Breast epithelium (tissue), 4 donors: ENCODE measurements at regions not wholly inside any gene's neighbourhood (a gene's known extent, or its start where the extent isn't known, plus 50 kb on each side); places are given as distances from the start of the nearest gene placed in this dataset.
"Not testable (repeated sequence)": the region's sequence is repeated elsewhere in the genome, so short reads cannot be mapped to it uniquely, and the experiment has no call there.

Source experiments
- DNase-seq, 2 donors: peaks; one replicate each; pipeline ENCODE4 v3.0.0-alpha.2; 2019; ENCODE audit warnings: low spot score in 2 of 2
- H3K27ac ChIP-seq, 2 donors: fragments of 200-600 bp; sonication (generic) in 1 of 2; one replicate each; pipeline ENCODE4 v1.5.1; 2016 to 2019; ENCODE audit warnings: mild to moderate bottlenecking in 1 of 2
- H3K27me3 ChIP-seq, 2 donors: fragments of 200-600 bp; sonication (generic) in 1 of 2; one replicate each; pipeline versions ENCODE4 v1.5.1 to v1.6.0; 2017 to 2019; ENCODE audit warnings: control low read depth in 1 of 2, mild to moderate bottlenecking in 1 of 2
- H3K36me3 ChIP-seq: fragments of 200-600 bp; one replicate; pipeline ENCODE4 v1.5.1; 2019
- H3K4me1 ChIP-seq, 2 donors: fragments of 200-600 bp; sonication (generic); one replicate each; pipeline ENCODE4 v1.5.1; 2016 to 2019; ENCODE audit warnings: control low read depth in 1 of 2
- H3K4me3 ChIP-seq, 3 donors: fragments of 200-600 bp; sonication (generic); 1 replicate in 2 of 3; 2 replicates in 1 of 3; pipeline ENCODE4 v1.5.1; 2016 to 2019; ENCODE audit warnings: mild to moderate bottlenecking in 3 of 3, moderate library complexity in 2 of 3
- H3K9me3 ChIP-seq, 2 donors: fragments of 200-600 bp; sonication (generic) in 1 of 2; one replicate each; pipeline ENCODE4 v1.5.1; 2016 to 2019; ENCODE audit warnings: control low read depth in 1 of 2
- CTCF ChIP-seq, 3 donors: fragments of 450-650 bp; IDR thresholded peaks; one replicate each; pipeline ENCODE4 v1.5.1; 2016 to 2017; ENCODE audit warnings: antibody characterized with exemption in 3 of 3, mild to moderate bottlenecking in 3 of 3, moderate library complexity in 3 of 3
- POLR2A ChIP-seq: fragments of 450-650 bp; IDR thresholded peaks from one replicate; pipeline ENCODE4 v1.6.1; 2016; ENCODE audit warnings: antibody characterized with exemption, mild to moderate bottlenecking, moderate library complexity
- intact Hi-C: fragments of 100-400 bp; cut with DNase I; formaldehyde crosslinking; loops from one replicate; pipeline ENCODE4 v1.15.1; 2023; ENCODE audit warnings: low total_unique reads

- intact Hi-C loops, result no loop called here
- Histone ChIP-seq H3K4me3 (no peak overlapping the region), H3K27me3 (no peaks in the 10 kb centered on the region), H3K27ac (no peak overlapping the region), H3K36me3 (no peaks in the 10 kb centered on the region), H3K9me3 (no peaks in the 10 kb centered on the region), H3K4me1 (no peaks in the 10 kb centered on the region)
- DNase-seq, result no peak
- TF ChIP-seq POLR2A (no peak), CTCF (IDR thresholded peaks at IDR 0.05) (no peak)
These were observed 466.7 kb downstream of the TUBA3C start for GRCh38 chr13:18714889-18715288.

- H3K9me3 ChIP-seq, H3K27ac ChIP-seq, DNase-seq, H3K36me3 ChIP-seq, H3K4me3 ChIP-seq, H3K4me1 ChIP-seq, H3K27me3 ChIP-seq, intact Hi-C loops: not testable (repeated sequence)
These were observed 471.0 kb downstream of the TUBA3C start for GRCh38 chr13:18710673-18711072.

- H3K27ac ChIP-seq, intact Hi-C loops, H3K9me3 ChIP-seq, DNase-seq, H3K36me3 ChIP-seq, H3K4me1 ChIP-seq, H3K27me3 ChIP-seq, H3K4me3 ChIP-seq: not testable (repeated sequence)
These were observed 475.1 kb downstream of the TUBA3C start for GRCh38 chr13:18706538-18706937.

- H3K4me3 ChIP-seq, intact Hi-C loops, DNase-seq, H3K36me3 ChIP-seq, H3K27me3 ChIP-seq, H3K27ac ChIP-seq, H3K9me3 ChIP-seq, H3K4me1 ChIP-seq: not testable (repeated sequence)
These were observed 479.0 kb downstream of the TUBA3C start for GRCh38 chr13:18702464-18703247.

GRCh38 chr13:18698332-18698731 is 483.3 kb downstream of the TUBA3C start:
- H3K4me3 ChIP-seq, DNase-seq, H3K9me3 ChIP-seq, H3K36me3 ChIP-seq, H3K27me3 ChIP-seq, H3K4me1 ChIP-seq, intact Hi-C loops, H3K27ac ChIP-seq: not testable (repeated sequence)

- H3K27ac ChIP-seq, H3K4me1 ChIP-seq, H3K36me3 ChIP-seq, H3K9me3 ChIP-seq, intact Hi-C loops, H3K27me3 ChIP-seq, H3K4me3 ChIP-seq, DNase-seq: not testable (repeated sequence)
These were observed 483.8 kb downstream of the TUBA3C start for GRCh38 chr13:18697851-18698250.

- intact Hi-C loops, H3K27me3 ChIP-seq, H3K36me3 ChIP-seq, H3K27ac ChIP-seq, H3K9me3 ChIP-seq, H3K4me3 ChIP-seq, H3K4me1 ChIP-seq, DNase-seq: not testable (repeated sequence)
These were observed 484.4 kb downstream of the TUBA3C start for GRCh38 chr13:18697221-18697620.

- H3K27me3 ChIP-seq, intact Hi-C loops, H3K27ac ChIP-seq, H3K36me3 ChIP-seq, DNase-seq, H3K4me1 ChIP-seq, H3K9me3 ChIP-seq, H3K4me3 ChIP-seq: not testable (repeated sequence)
These were observed 504.2 kb downstream of the TUBA3C start for GRCh38 chr13:18677403-18677802.

GRCh38 chr13:18675268-18675667 is 506.4 kb downstream of the TUBA3C start:
- H3K27ac ChIP-seq, H3K9me3 ChIP-seq, DNase-seq, H3K27me3 ChIP-seq, H3K4me1 ChIP-seq, H3K36me3 ChIP-seq, intact Hi-C loops, H3K4me3 ChIP-seq: not testable (repeated sequence)

GRCh38 chr13:18673794-18674193 is 507.8 kb downstream of the TUBA3C start:
- H3K27me3 ChIP-seq, intact Hi-C loops, H3K4me3 ChIP-seq, H3K4me1 ChIP-seq, H3K36me3 ChIP-seq, DNase-seq, H3K27ac ChIP-seq, H3K9me3 ChIP-seq: not testable (repeated sequence)

- H3K9me3 ChIP-seq, H3K4me3 ChIP-seq, intact Hi-C loops, DNase-seq, H3K27me3 ChIP-seq, H3K36me3 ChIP-seq, H3K4me1 ChIP-seq, H3K27ac ChIP-seq: not testable (repeated sequence)
These were observed 515.0 kb downstream of the TUBA3C start for GRCh38 chr13:18666585-18666984.

- H3K4me1 ChIP-seq, H3K27me3 ChIP-seq, H3K4me3 ChIP-seq, H3K36me3 ChIP-seq, H3K27ac ChIP-seq, H3K9me3 ChIP-seq, DNase-seq, intact Hi-C loops: not testable (repeated sequence)
These were observed 515.9 kb downstream of the TUBA3C start for GRCh38 chr13:18665716-18666115.

GRCh38 chr13:18665124-18665523 is 516.5 kb downstream of the TUBA3C start:
- H3K4me3 ChIP-seq, H3K4me1 ChIP-seq, H3K27ac ChIP-seq, DNase-seq, H3K36me3 ChIP-seq, H3K9me3 ChIP-seq, intact Hi-C loops, H3K27me3 ChIP-seq: not testable (repeated sequence)
